ENCODE measurements at regions not wholly inside any gene's neighbourhood (a gene's known extent, or its start where the extent isn't known, plus 50 kb on each side); places are given as distances from the start of the nearest gene placed in this dataset.
A peak's percentile ranks its signal among the peaks of the same experiment; 100 is the strongest.
"Not testable (repeated sequence)": the region's sequence is repeated elsewhere in the genome, so short reads cannot be mapped to it uniquely, and the experiment has no call there.

DNA sequence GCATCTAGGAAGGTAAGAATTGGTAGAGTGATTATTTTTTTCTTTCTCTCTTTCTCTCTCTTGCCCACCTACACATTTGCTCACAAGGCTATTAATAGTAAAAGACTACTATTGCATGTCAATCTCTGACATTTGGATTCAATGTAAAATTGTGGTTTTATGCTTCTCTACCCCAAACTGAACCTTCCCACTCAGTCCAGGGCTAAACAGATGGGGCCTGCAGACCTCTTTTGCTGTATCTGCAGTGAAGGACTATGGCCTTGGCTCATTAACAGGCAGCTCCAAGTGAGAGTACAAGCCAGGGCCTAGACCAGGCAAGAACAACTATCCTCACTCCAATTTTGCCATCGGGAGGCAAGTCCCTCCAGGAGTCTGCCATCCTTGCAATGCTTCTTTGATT lies 68.3 kb upstream of the ARL4C start:
- DNase-seq (ENCODE audit: low read depth, low spot score) = no peak

DNA sequence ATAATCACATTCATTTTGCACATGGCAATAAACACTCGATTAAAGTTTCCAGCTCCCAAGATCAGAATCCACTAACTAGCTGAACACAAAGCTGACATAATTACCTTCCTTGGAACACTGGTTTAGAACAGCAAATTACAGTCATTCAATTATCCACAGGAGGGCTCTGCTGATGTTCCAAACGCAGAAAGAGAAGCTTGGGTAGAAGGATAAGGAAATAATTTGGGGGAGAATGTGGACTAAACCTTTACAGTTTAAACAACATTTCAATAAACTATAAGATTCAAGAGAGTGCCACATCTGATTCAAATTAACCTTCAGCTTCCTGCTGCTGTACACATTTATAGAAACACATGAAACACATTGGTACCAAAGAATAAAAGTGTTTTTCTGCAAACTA lies 67.8 kb upstream of the ARL4C start:
- DNase-seq (ENCODE audit: low read depth, low spot score) = peak; percentile 75

DNA sequence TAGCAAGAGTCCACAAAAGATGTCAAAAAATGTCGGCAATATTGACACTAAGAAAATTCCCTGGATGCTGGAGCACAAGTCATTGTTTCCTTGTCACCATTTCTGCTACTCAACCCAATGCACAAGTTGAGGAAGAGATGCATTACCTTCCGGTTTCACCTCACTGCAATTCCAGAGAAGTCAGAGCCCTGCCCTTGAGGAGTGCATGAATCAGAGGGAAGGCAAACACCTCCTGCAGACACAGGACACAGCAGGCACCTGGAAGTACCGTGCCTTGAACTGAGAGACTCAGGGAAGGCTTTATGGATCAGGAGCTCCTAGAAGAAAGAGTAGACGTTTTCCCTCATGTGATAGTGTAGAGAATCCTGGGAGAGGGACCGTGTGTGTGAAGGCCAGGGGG lies 62.7 kb upstream of the ARL4C start:
- no peak for DNase-seq (ENCODE audit: low read depth, low spot score)

DNA sequence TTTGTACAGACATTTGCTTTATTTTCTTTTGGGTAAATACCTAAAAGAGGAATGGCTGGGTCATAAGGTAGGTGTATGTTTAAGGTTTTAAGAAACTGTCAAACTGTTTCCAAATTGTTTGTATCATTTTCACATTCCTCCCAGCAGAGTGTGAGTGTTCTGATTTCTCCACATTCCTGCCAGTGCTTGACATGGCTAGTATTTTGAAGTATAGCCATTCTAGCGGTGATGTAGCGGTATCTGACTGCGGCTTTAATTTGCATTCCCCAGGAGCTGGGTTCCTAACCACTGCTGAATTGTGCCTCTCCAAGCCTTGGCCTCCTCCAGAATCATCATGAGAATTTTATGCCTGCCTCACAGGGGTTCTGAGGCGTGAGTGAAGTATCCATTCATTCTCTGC lies 61.8 kb upstream of the ARL4C start:
- DNase-seq (ENCODE audit: low read depth, low spot score) = peak; percentile 90

DNA sequence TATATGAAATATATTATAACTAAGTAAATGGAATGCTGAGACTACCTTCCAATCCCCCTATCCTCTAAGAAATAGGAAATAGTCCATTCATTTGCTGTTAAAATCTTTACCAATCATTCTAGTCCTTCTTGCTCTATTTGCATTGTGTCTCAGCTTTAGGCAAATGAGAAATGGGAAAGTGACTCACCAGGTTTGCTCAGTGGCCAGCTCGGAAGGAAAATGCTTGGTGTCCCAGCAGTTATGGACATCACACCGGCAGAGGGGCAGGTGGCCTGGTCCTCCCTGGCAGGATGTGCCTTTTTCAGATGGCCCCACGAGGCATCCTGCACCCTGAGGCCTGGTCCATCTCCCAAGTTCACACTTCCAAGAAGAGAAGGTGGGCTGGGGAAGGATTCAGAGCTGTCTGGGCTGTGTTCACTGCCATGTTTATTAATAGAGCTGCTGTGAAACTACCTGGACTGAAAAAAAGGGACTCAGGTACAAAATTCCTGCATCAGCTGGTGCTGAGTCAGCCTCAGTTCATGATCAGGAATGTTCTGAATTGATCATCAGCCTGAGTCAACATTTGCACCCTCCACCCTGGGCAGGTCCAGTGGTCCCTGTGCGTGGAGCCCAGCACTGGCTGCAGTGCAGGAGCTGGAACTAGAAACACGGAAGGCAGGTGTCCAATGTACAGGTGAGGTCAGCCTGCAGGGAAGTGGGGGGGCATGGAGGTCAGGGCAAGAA lies 60.1 kb upstream of the ARL4C start:
- peak; percentile 70 for DNase-seq (ENCODE audit: low read depth, low spot score)

DNA sequence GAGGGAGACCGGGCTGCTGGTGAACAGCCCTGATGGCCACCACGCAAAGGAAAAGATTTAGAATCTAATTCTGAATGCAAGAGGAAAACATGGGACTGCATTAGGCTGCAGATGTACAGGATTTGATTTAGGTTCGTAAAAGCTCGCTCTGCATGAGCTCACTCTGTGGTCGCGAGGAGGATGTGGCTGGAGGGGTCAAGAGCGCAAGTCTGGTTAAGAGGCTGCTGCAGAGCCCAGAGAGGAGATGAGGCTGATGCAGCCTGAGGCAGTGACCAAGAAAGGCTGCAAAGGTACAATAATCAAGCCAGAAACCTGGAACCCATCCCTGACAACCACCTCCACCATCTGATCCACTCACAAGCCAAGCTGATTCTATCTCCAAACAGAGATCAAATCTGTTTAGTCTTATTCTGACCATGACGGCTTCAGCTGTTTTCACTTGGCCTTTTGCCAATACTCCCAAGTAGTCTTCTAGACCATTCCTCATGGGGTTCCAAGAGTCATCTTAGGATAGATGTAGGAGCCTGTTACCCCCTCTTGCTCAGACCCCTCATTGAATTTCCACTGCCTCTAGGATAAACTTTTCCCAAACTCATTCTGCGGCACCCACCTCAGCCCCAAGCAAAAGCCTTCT lies 58.9 kb upstream of the ARL4C start:
- peak; percentile 38 for DNase-seq (ENCODE audit: low read depth, low spot score)

DNA sequence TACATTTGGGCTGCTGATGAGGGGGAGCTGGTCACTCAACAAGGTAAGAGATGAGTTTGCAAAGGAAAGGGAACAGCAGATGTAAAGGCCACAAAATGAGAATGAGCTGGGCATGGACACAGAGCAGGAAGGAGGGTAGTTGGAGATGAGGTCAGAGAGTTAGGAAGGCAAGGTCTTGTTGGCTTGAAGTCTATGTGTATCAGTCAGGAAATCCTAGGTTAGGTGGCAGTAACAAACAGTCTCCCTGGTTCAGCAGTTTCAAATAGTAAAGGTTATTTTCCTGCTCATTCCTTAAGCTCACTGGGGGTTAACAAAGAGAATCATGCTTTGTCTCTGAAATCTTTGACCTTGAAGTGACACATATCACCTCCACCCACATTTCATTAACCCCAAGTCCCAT lies 58.3 kb upstream of the ARL4C start:
- DNase-seq (ENCODE audit: low read depth, low spot score) = no peak

DNA sequence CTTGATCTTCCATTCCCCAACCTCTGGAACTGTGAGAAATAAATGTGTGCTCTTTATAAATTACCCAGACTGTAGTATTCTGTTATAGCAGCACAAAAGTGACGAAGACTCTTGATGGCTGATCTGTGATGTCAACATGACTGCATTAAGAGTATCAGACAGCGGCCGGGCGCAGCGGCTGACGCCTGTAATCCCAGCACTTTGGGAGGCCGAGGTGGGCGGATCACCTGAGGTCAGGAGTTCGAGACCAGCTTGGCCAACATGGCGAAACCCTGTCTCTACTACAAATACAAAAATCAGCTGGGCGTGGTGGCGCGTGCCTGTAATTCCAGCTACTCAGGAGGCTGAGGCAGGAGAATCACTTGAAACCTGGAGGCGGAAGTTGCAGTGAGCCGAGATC lies 56.3 kb upstream of the ARL4C start:
- not testable (repeated sequence) for DNase-seq (ENCODE audit: low read depth, low spot score)

DNA sequence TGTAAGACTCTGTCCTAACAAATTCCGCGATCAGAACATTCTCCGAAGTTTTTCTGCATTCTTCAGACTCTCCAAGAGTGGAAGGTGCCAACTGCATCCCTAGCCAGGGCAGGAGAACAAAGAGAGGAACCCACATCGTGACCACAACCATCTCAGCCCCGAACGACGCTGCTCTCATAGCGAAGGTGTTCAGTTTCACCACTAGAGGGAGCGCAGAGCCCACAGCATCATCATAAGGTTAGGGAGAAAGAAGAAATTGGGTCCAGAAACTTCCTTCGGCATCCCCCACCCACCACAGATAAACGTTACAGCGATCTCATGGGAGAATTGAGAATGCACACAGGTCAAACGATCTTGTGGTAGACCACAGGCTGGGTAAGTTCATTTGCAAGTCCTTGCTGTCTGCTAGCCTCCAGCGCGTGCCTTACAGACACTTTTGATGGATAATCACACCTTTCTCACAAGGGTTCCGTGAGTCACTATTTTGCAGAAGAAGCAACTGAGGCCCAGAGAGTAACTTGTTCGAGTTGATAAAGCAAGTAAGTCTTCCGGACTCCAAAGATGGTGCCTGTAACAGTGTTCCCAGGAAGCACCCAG lies 53.7 kb upstream of the ARL4C start:
- DNase-seq (ENCODE audit: low read depth, low spot score) = peak; percentile 99

DNA sequence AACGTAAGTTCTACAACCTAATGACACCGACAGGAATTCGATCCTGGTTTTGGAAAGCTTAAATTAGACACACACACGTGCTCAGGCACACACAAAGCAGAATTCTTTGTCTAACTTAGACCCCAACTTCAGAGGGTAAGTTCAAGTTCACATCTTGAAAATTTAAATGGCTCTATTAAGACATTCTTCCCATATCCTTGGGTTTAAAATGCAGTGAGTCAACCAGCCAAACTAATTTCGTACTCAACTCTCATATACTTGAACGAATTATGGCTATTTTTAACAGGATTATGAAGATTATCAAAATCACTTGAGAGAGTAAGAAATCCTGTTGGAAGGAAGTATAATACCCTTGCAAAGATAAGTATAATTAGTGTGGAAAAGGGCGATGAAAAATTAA lies 53.2 kb upstream of the ARL4C start:
- DNase-seq (ENCODE audit: low read depth, low spot score) = peak; percentile 63

DNA sequence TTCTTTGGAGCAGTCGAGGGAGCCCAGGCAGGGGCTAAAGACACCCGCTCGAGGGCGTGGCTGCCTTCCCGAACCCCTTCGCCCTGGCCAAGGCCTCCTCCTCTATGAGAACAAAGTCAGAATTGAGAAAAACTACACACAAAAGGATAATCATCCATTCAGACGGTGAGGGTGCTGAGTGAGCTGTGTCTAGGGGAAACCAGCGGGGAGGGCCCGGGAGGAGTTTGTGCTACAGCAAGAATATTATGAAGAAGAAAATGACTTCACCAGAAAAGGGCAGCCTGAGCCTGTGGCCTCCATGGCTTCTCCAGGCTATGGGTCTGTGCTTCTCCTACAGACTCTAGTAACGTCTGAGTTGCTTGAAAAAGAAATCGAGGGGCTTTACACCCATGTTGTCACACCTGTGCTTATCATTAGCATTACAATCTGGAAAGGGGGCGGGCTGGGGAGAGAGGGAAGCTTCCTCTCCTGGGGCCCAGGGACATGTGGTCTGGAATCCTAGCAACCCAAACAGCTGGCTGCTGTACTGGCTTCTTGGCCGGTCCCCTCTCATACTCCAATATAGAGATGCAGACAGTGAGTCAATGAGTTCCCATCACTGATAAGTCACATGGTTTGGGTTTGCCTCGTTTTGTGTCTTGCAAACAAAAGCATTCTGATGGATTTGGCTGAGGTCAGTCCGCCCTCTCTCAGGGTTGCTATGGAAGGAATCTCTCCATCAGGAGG lies 52.0 kb upstream of the ARL4C start:
- peak; percentile 81 for DNase-seq (ENCODE audit: low read depth, low spot score)

DNA sequence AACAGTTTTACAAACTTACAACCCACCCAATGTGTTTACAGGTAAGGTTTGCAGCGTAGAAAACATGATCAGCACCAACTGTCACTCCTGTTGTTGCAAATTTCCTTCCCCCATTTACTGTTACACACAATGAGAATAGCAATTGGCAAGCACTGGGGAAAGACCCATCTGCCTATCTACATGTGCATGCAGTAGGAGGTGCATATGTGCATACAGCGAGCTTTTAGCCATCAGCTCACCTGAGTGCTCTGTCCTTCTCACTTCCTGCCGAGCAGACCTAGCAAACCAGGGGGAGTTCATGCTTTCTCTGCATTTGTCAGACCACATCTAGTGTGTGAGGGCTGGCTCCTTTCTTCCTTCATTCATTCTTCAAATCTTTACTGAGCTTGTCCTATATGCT lies 49.9 kb upstream of the ARL4C start:
- DNase-seq (ENCODE audit: low read depth, low spot score) = no peak
